ENCODE measurements at regions not wholly inside any gene's neighbourhood (a gene's known extent, or its start where the extent isn't known, plus 50 kb on each side); places are given as distances from the start of the nearest gene placed in this dataset.

GRCh38 chr16:85357323-85357722 lies 245.1 kb upstream of the CIBAR2 start:
- TF ChIP-seq SIN3A (IDR thresholded peaks at IDR 0.05; ENCODE audit: borderline replicate concordance, low read depth, low read length) (no peak), SMC3 (IDR thresholded peaks at IDR 0.05; ENCODE audit: low read depth, low read length) (no peak), CTCF (IDR thresholded peaks at IDR 0.05) (no peak), MAX (IDR thresholded peaks at IDR 0.05; ENCODE audit: low read depth) (no peak), POLR2AphosphoS5 (IDR thresholded peaks at IDR 0.05; ENCODE audit: low read depth, low read length) (no peak), PBX3 (IDR thresholded peaks at IDR 0.05) (no peak), REST (IDR thresholded peaks at IDR 0.05; ENCODE audit: low read depth, low read length) (no peak), FOXM1 (IDR thresholded peaks at IDR 0.05; ENCODE audit: low read depth) (no peak), MEF2A (IDR thresholded peaks at IDR 0.05; ENCODE audit: borderline replicate concordance, low read depth) (no peak), USF2 (IDR thresholded peaks at IDR 0.05; ENCODE audit: borderline replicate concordance, low read depth, low read length) (no peak)
